ENCODE measurements at regions not wholly inside any gene's neighbourhood (a gene's known extent, or its start where the extent isn't known, plus 50 kb on each side); places are given as distances from the start of the nearest gene placed in this dataset.

DNA sequence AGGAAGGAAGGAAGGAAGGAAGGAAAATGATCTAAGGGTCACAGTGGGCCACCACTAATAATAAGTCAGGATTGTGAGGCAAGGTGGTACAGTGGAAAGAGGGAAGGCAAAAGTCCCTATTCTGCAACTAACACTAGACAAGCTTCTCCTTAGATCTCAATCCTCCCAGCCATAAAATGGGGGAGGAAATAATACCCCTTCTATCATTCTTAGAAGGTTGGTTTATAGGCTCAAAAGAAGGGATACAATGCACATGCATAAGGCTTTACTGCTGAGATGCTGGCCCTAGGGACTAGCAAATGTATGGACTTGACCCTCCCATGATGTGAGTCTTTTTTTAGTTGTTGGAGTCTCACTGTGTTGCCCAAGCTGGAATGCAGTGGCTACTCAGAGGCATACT lies 167.7 kb upstream of the ZNF507 start:
- TF ChIP-seq, protein P1, sequence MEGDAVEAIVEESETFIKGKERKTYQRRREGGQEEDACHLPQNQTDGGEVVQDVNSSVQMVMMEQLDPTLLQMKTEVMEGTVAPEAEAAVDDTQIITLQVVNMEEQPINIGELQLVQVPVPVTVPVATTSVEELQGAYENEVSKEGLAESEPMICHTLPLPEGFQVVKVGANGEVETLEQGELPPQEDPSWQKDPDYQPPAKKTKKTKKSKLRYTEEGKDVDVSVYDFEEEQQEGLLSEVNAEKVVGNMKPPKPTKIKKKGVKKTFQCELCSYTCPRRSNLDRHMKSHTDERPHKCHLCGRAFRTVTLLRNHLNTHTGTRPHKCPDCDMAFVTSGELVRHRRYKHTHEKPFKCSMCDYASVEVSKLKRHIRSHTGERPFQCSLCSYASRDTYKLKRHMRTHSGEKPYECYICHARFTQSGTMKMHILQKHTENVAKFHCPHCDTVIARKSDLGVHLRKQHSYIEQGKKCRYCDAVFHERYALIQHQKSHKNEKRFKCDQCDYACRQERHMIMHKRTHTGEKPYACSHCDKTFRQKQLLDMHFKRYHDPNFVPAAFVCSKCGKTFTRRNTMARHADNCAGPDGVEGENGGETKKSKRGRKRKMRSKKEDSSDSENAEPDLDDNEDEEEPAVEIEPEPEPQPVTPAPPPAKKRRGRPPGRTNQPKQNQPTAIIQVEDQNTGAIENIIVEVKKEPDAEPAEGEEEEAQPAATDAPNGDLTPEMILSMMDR (IDR thresholded peaks at IDR 0.05; ENCODE audit: low read depth, low read length, poor library complexity, severe bottlenecking), result no peak
- no peak for TF ChIP-seq EZH2phosphoT487 (IDR thresholded peaks at IDR 0.05; ENCODE audit: borderline replicate concordance, low read length)
- H3K9me3 ChIP-seq (ENCODE audit: control insufficient read depth, insufficient read depth, low read length), result no peaks in the 10 kb centered on the region
- no peaks in the 10 kb centered on the region for H3K4me1 ChIP-seq (ENCODE audit: control insufficient read depth, low read length)
- H3F3A ChIP-seq (ENCODE audit: control insufficient read depth, insufficient read depth), result no peaks in the 10 kb centered on the region
- H3K27me3 ChIP-seq (ENCODE audit: control insufficient read depth, low read length), result no peaks in the 10 kb centered on the region
- no peaks in the 10 kb centered on the region for H3K79me2 ChIP-seq (ENCODE audit: control insufficient read depth, low read length)
- H3K4me3 ChIP-seq (ENCODE audit: low read length), result no peak overlapping the region
- H4K20me1 ChIP-seq (ENCODE audit: control insufficient read depth, insufficient read depth, low read depth, low read length), result no peaks in the 10 kb centered on the region
- H3K36me3 ChIP-seq (ENCODE audit: control insufficient read depth, low read length), result no peaks in the 10 kb centered on the region
- no peaks in the 10 kb centered on the region for H3K9me2 ChIP-seq (replicated peaks; ENCODE audit: control insufficient read depth, low read length)
- no peak overlapping the region for H3K27ac ChIP-seq (ENCODE audit: low read depth, low read length)
- no peak overlapping the region for H3K4me2 ChIP-seq (ENCODE audit: low read length)

DNA sequence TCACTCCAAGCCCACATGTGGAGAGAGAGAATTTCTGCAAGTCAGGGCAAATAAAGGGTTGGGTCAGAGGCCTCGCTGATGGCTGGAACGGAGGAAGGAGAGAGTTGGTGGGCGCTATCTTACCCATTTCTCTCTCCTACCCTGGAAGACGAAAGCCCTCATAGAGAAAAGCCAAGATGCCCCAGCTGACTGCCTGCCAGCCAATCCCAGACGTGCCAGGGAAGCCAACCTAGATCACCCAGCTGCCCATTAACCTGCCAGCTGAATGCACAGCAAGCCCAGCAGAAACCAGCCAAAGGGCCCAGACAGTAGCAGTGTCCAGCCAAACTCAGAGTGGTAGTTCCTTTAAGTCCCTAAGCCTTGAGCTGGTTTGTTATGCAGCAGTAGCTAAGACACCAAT lies 167.0 kb upstream of the ZNF507 start:
- Histone ChIP-seq H3K4me3 (ENCODE audit: low read length) (no peak overlapping the region), H3K27ac (ENCODE audit: low read depth, low read length) (no peak overlapping the region), H4K20me1 (ENCODE audit: control insufficient read depth, insufficient read depth, low read depth, low read length) (no peaks in the 10 kb centered on the region), H3K9me2 (replicated peaks; ENCODE audit: control insufficient read depth, low read length) (no peaks in the 10 kb centered on the region), H3K4me2 (ENCODE audit: low read length) (no peak overlapping the region), H3K27me3 (ENCODE audit: control insufficient read depth, low read length) (no peaks in the 10 kb centered on the region), H3K79me2 (ENCODE audit: control insufficient read depth, low read length) (no peaks in the 10 kb centered on the region), H3F3A (ENCODE audit: control insufficient read depth, insufficient read depth) (no peaks in the 10 kb centered on the region), H3K4me1 (ENCODE audit: control insufficient read depth, low read length) (no peaks in the 10 kb centered on the region), H3K9me3 (ENCODE audit: control insufficient read depth, insufficient read depth, low read length) (no peaks in the 10 kb centered on the region), H3K36me3 (ENCODE audit: control insufficient read depth, low read length) (no peaks in the 10 kb centered on the region)
- TF ChIP-seq, protein P1 (IDR thresholded peaks at IDR 0.05; ENCODE audit: low read depth, low read length, poor library complexity, severe bottlenecking), result no peak
- TF ChIP-seq EZH2phosphoT487 (IDR thresholded peaks at IDR 0.05; ENCODE audit: borderline replicate concordance, low read length), result no peak

GRCh38 chr19:32178956-32179355 lies 166.5 kb upstream of the ZNF507 start:
- H3K4me3 ChIP-seq (ENCODE audit: low read length), result no peak overlapping the region
- no peaks in the 10 kb centered on the region for H3K79me2 ChIP-seq (ENCODE audit: control insufficient read depth, low read length)
- no peaks in the 10 kb centered on the region for H3K9me2 ChIP-seq (replicated peaks; ENCODE audit: control insufficient read depth, low read length)
- no peaks in the 10 kb centered on the region for H3F3A ChIP-seq (ENCODE audit: control insufficient read depth, insufficient read depth)
- no peaks in the 10 kb centered on the region for H3K4me1 ChIP-seq (ENCODE audit: control insufficient read depth, low read length)
- no peak overlapping the region for H3K4me2 ChIP-seq (ENCODE audit: low read length)
- H3K9me3 ChIP-seq (ENCODE audit: control insufficient read depth, insufficient read depth, low read length), result no peaks in the 10 kb centered on the region
- H3K27ac ChIP-seq (ENCODE audit: low read depth, low read length), result no peak overlapping the region
- no peak for TF ChIP-seq EZH2phosphoT487 (IDR thresholded peaks at IDR 0.05; ENCODE audit: borderline replicate concordance, low read length)
- TF ChIP-seq, protein P1 (IDR thresholded peaks at IDR 0.05; ENCODE audit: low read depth, low read length, poor library complexity, severe bottlenecking), result no peak
- H3K27me3 ChIP-seq (ENCODE audit: control insufficient read depth, low read length), result no peaks in the 10 kb centered on the region
- no peaks in the 10 kb centered on the region for H3K36me3 ChIP-seq (ENCODE audit: control insufficient read depth, low read length)
- H4K20me1 ChIP-seq (ENCODE audit: control insufficient read depth, insufficient read depth, low read depth, low read length), result no peaks in the 10 kb centered on the region
